ENCODE measurements at regions not wholly inside any gene's neighbourhood (a gene's known extent, or its start where the extent isn't known, plus 50 kb on each side); places are given as distances from the start of the nearest gene placed in this dataset.

- no peak for DNase-seq
- H3K36me3 ChIP-seq, result no peaks in the 10 kb centered on the region
- H3K27ac ChIP-seq, result no peak overlapping the region
- H3K4me3 ChIP-seq, result no peak overlapping the region
- peak in 2 of 4 donors; percentile 54 to 61 for ATAC-seq
- 50 to 58% (median 54%) methylated on average over 2 of the region's 2 CpGs for whole genome bisulfite sequencing, 4 donors
- H3K9me3 ChIP-seq, result no peaks in the 10 kb centered on the region
- TF ChIP-seq POLR2A (IDR thresholded peaks at IDR 0.05) (no peak), CTCF (IDR thresholded peaks at IDR 0.05) (no peak)
- no peaks in the 10 kb centered on the region for H3K27me3 ChIP-seq
- intact Hi-C loops (cut with DNase I), result no loop called here
- H3K4me1 ChIP-seq, result peaks cover 0 to 25% (median 0%) of the 10 kb centered on the region in 12 donors
Observed at GRCh38 chr6:119454714-119455113, 105.2 kb upstream of the MAN1A1 start.

GRCh38 chr6:119453242-119454200 lies 104.0 kb upstream of the MAN1A1 start:
- Histone ChIP-seq H3K9me3 (no peaks in the 10 kb centered on the region), H3K4me3 (no peak overlapping the region), H3K27me3 (no peaks in the 10 kb centered on the region), H3K4me1 (peaks cover 0 to 36% (median 0%) of the 10 kb centered on the region in 12 donors), H3K27ac (no peak overlapping the region), H3K36me3 (no peaks in the 10 kb centered on the region)
- intact Hi-C loops (cut with DNase I), result no loop called here
- peak in 1 of 4 donors; percentile 41 for ATAC-seq
- TF ChIP-seq POLR2A (IDR thresholded peaks at IDR 0.05) (no peak), CTCF (IDR thresholded peaks at IDR 0.05) (no peak)
- no peak for DNase-seq
- WGBS, 4 donors, result 80 to 84% (median 82%) methylated on average over 6 of the region's 6 CpGs

- Histone ChIP-seq H3K4me1 (peaks cover 0 to 65% (median 9%) of the 10 kb centered on the region in 12 donors), H3K36me3 (no peaks in the 10 kb centered on the region), H3K27ac (peak overlapping the region in 2 of 12 donors; percentile 24 to 81), H3K27me3 (no peaks in the 10 kb centered on the region), H3K9me3 (no peaks in the 10 kb centered on the region), H3K4me3 (no peak overlapping the region)
- TF ChIP-seq CTCF (IDR thresholded peaks at IDR 0.05), result no peak
- no peak for TF ChIP-seq POLR2A (IDR thresholded peaks at IDR 0.05)
- intact Hi-C loops (cut with DNase I), result loop anchor here in 1 of 10 donors (10.0 kb wide), 1 partner anchor 95 kb away; no protein-coding TSS in a partner anchor
- ATAC-seq (peak in 3 of 4 donors; percentile 41 to 53 (median 51)), DNase-seq (no peak)
- WGBS, 4 donors, result 65 to 87% (median 68%) methylated on average over 6 of the region's 6 CpGs
Observed at GRCh38 chr6:119449331-119450156, 100.0 kb upstream of the MAN1A1 start.

GRCh38 chr6:119447921-119448320 lies 98.4 kb upstream of the MAN1A1 start:
- ATAC-seq (no peak), DNase-seq (no peak)
- peak overlapping the region in 1 of 12 donors; percentile 81 for H3K27ac ChIP-seq
- no peaks in the 10 kb centered on the region for H3K27me3 ChIP-seq
- H3K4me1 ChIP-seq, result peaks cover 0 to 68% (median 7%) of the 10 kb centered on the region in 12 donors
- intact Hi-C loops (cut with DNase I), result loop anchor here in 1 of 10 donors (10.0 kb wide), 1 partner anchor 93 kb away; no protein-coding TSS in a partner anchor
- no peaks in the 10 kb centered on the region for H3K36me3 ChIP-seq
- WGBS, 4 donors, result 85 to 96% (median 95%) methylated on average over 3 of the region's 3 CpGs
- TF ChIP-seq POLR2A (IDR thresholded peaks at IDR 0.05), result no peak
- TF ChIP-seq CTCF (IDR thresholded peaks at IDR 0.05), result no peak
- H3K9me3 ChIP-seq, result no peaks in the 10 kb centered on the region
- no peak overlapping the region for H3K4me3 ChIP-seq

Measured in heart left ventricle (tissue), 16 donors.